GM19467 (cell line): ENCODE measurements at regions not wholly inside any gene's neighbourhood (a gene's known extent, or its start where the extent isn't known, plus 50 kb on each side); places are given as distances from the start of the nearest gene placed in this dataset.
A peak's percentile ranks its signal among the peaks of the same experiment; 100 is the strongest.

Source experiments
- ATAC-seq: cut with Tn5 transposase; IDR thresholded peaks from one replicate; pipeline ENCODE4 v1.9.1; 2021; ENCODE audit warnings: mild to moderate bottlenecking, moderate library complexity; ENCODE audit not compliant: unreplicated experiment

- ATAC-seq: no peak
These were observed 50.4 kb upstream of the KDR start for GRCh38 chr4:55175779-55176231.

GRCh38 chr4:55176497-55176896, 51.1 kb upstream of the KDR start:
- no peak for ATAC-seq

- no peak for ATAC-seq
These were observed 52.1 kb upstream of the KDR start for GRCh38 chr4:55177461-55177860.

- ATAC-seq: no peak
These were observed 53.0 kb upstream of the KDR start for GRCh38 chr4:55178226-55179005.

GRCh38 chr4:55181010-55182005, 55.9 kb upstream of the KDR start:
- no peak for ATAC-seq

GRCh38 chr4:55183926-55184599, 58.7 kb upstream of the KDR start:
- no peak for ATAC-seq

GRCh38 chr4:55184600-55185523, 59.5 kb upstream of the KDR start:
- peak; percentile 66 for ATAC-seq

GRCh38 chr4:55186123-55186522, 60.7 kb upstream of the KDR start:
- ATAC-seq: no peak

GRCh38 chr4:55186700-55187099, 61.3 kb upstream of the KDR start:
- no peak for ATAC-seq

GRCh38 chr4:55214172-55214571, 88.8 kb upstream of the KDR start:
- no peak for ATAC-seq

- ATAC-seq: no peak
These were observed 89.7 kb upstream of the KDR start for GRCh38 chr4:55215087-55215486.

- no peak for ATAC-seq
These were observed 91.7 kb upstream of the KDR start for GRCh38 chr4:55216863-55217635.

- no peak for ATAC-seq
These were observed 92.6 kb upstream of the KDR start for GRCh38 chr4:55218041-55218440.

GRCh38 chr4:55237839-55238238, 108.2 kb upstream of the SRD5A3 start:
- no peak for ATAC-seq

- ATAC-seq: no peak
These were observed 107.6 kb upstream of the SRD5A3 start for GRCh38 chr4:55238407-55238806.

GRCh38 chr4:55241461-55241860, 104.6 kb upstream of the SRD5A3 start:
- no peak for ATAC-seq

- ATAC-seq: no peak
These were observed 103.5 kb upstream of the SRD5A3 start for GRCh38 chr4:55242506-55242905.

- no peak for ATAC-seq
These were observed 98.5 kb upstream of the SRD5A3 start for GRCh38 chr4:55247521-55247920.

- ATAC-seq: no peak
These were observed 97.3 kb upstream of the SRD5A3 start for GRCh38 chr4:55248756-55249155.
